ENCODE measurements at regions not wholly inside any gene's neighbourhood (a gene's known extent, or its start where the extent isn't known, plus 50 kb on each side); places are given as distances from the start of the nearest gene placed in this dataset.

- CTCF ChIA-PET, result no interaction called here
- Mint-ChIP-seq H3K9me3 (peaks cover 0 to 2% (median 0%) of the 10 kb centered on the region in 5 donors), H3K4me1 (no peaks in the 10 kb centered on the region), H3K36me3 (no peaks in the 10 kb centered on the region), H3K27me3 (peaks cover 7 to 36% of the 10 kb centered on the region in 2 donors), H3K27ac (no peak overlapping the region), H3K4me3 (no peak overlapping the region)
- H3K4me1 ChIP-seq (ENCODE audit: insufficient read depth, low read length), result no peaks in the 10 kb centered on the region
- H3K27me3 ChIP-seq (ENCODE audit: insufficient read depth, low read length, poor library complexity, severe bottlenecking), result no peaks in the 10 kb centered on the region
- no peak overlapping the region for H3K27ac ChIP-seq (ENCODE audit: low read depth, low read length)
- POLR2A ChIA-PET, result no interaction called here
- H3K9me3 ChIP-seq (ENCODE audit: low read length), result no peaks in the 10 kb centered on the region
- H3K4me3 ChIP-seq (ENCODE audit: low read length), result no peak overlapping the region
- DNase-seq, result no peak
- no peaks in the 10 kb centered on the region for H3K36me3 ChIP-seq (ENCODE audit: insufficient read depth, low read length)
Observed at GRCh38 chr13:52906122-52906903, 57.9 kb upstream of the PCDH8 start.

DNA sequence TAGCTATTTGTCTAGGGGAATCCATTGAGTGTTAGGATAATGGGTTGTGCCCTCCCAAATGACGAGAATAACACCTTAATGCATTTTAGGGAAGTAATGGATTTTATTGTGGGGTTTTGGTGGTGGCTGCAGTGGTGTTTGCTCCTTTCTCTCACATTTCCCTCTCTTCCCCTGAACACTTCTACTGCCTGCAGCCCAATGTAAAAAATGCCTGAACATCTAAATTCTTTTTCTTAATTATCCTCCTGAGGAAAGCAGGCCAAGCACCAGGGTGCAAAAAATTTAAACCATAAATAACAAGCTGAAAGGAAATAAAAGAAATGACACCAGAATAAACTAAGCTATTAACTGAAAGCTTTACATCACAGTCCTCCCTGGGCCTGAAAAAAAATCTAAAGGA is 57.3 kb upstream of the PCDH8 start:
- no peaks in the 10 kb centered on the region for H3K36me3 Mint-ChIP-seq
- Histone ChIP-seq H3K27ac (ENCODE audit: low read depth, low read length) (no peak overlapping the region), H3K4me1 (ENCODE audit: insufficient read depth, low read length) (no peaks in the 10 kb centered on the region), H3K4me3 (ENCODE audit: low read length) (no peak overlapping the region), H3K9me3 (ENCODE audit: low read length) (no peaks in the 10 kb centered on the region), H3K36me3 (ENCODE audit: insufficient read depth, low read length) (no peaks in the 10 kb centered on the region), H3K27me3 (ENCODE audit: insufficient read depth, low read length, poor library complexity, severe bottlenecking) (no peaks in the 10 kb centered on the region)
- H3K27ac Mint-ChIP-seq, result no peak overlapping the region
- DNase-seq, result no peak
- no peaks in the 10 kb centered on the region for H3K9me3 Mint-ChIP-seq
- CTCF ChIA-PET, result no interaction called here
- H3K4me1 Mint-ChIP-seq, result no peaks in the 10 kb centered on the region
- peaks cover 6 to 33% of the 10 kb centered on the region in 2 donors for H3K27me3 Mint-ChIP-seq
- no peak overlapping the region for H3K4me3 Mint-ChIP-seq
- POLR2A ChIA-PET, result no interaction called here

- Histone ChIP-seq H3K27ac (ENCODE audit: low read depth, low read length) (no peak overlapping the region), H3K4me3 (ENCODE audit: low read length) (no peak overlapping the region), H3K9me3 (ENCODE audit: low read length) (no peaks in the 10 kb centered on the region), H3K36me3 (ENCODE audit: insufficient read depth, low read length) (no peaks in the 10 kb centered on the region), H3K4me1 (ENCODE audit: insufficient read depth, low read length) (no peaks in the 10 kb centered on the region), H3K27me3 (ENCODE audit: insufficient read depth, low read length, poor library complexity, severe bottlenecking) (no peaks in the 10 kb centered on the region)
- ChIA-PET POLR2A (no interaction called here), CTCF (no interaction called here)
- Mint-ChIP-seq H3K27ac (no peak overlapping the region), H3K4me1 (no peaks in the 10 kb centered on the region), H3K4me3 (no peak overlapping the region), H3K9me3 (no peaks in the 10 kb centered on the region), H3K27me3 (peaks cover 6 to 33% of the 10 kb centered on the region in 2 donors), H3K36me3 (no peaks in the 10 kb centered on the region)
- DNase-seq, result no peak
Observed at GRCh38 chr13:52903320-52903719, 54.9 kb upstream of the PCDH8 start.

DNA sequence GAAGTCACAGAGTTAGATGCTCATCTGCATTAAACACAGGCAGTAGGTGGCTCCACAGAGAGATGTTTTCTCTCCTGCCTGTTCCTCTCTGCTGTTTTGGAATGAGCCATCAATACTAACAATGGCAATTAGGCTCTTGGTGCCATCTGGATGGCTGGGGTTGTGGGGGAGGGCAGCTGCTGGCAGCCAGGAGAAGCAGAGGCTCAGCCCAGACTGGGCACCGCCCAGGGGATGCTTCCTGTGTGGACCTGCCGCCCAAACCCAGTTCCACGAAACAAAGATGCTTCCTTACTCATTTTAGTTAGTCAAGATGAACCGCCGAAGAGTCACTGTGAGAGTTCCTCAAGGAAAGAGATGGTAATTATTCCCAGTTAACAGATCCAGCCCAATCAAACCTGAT is 50.8 kb upstream of the PCDH8 start:
- no peaks in the 10 kb centered on the region for H3K9me3 Mint-ChIP-seq
- Histone ChIP-seq H3K4me3 (ENCODE audit: low read length) (no peak overlapping the region), H3K27ac (ENCODE audit: low read depth, low read length) (no peak overlapping the region), H3K9me3 (ENCODE audit: low read length) (no peaks in the 10 kb centered on the region), H3K4me1 (ENCODE audit: insufficient read depth, low read length) (no peaks in the 10 kb centered on the region), H3K36me3 (ENCODE audit: insufficient read depth, low read length) (no peaks in the 10 kb centered on the region), H3K27me3 (ENCODE audit: insufficient read depth, low read length, poor library complexity, severe bottlenecking) (no peaks in the 10 kb centered on the region)
- H3K4me1 Mint-ChIP-seq, result no peaks in the 10 kb centered on the region
- no peak for DNase-seq
- H3K27me3 Mint-ChIP-seq, result peaks cover 3 to 21% of the 10 kb centered on the region in 2 donors
- ChIA-PET CTCF (no interaction called here), POLR2A (no interaction called here)
- no peaks in the 10 kb centered on the region for H3K36me3 Mint-ChIP-seq
- H3K27ac Mint-ChIP-seq, result no peak overlapping the region
- H3K4me3 Mint-ChIP-seq, result no peak overlapping the region
